GM13976 (cell line): ENCODE measurements at regions not wholly inside any gene's neighbourhood (a gene's known extent, or its start where the extent isn't known, plus 50 kb on each side); places are given as distances from the start of the nearest gene placed in this dataset.

Experiments
- DNase-seq: peaks from one replicate; pipeline ENCODE4 v3.0.0; 2012; ENCODE audit warnings: low spot score
- CTCF ChIP-seq: IDR thresholded peaks from 2 replicates; pipeline ENCODE4 v1.5.1; 2012; ENCODE audit warnings: borderline replicate concordance, mild to moderate bottlenecking; ENCODE audit not compliant: insufficient read depth; ENCODE audit errors: extremely low read depth, missing control alignments, control extremely low read depth
- in situ Hi-C: fragments of 300-500 bp; cut with MboI; formaldehyde crosslinking; loops from one replicate; pipeline ENCODE4 v1.12.0; 2022; ENCODE audit warnings: low sequenced_read_pairs, mixed read lengths, inconsistent platforms; ENCODE audit not compliant: unreplicated experiment

DNA sequence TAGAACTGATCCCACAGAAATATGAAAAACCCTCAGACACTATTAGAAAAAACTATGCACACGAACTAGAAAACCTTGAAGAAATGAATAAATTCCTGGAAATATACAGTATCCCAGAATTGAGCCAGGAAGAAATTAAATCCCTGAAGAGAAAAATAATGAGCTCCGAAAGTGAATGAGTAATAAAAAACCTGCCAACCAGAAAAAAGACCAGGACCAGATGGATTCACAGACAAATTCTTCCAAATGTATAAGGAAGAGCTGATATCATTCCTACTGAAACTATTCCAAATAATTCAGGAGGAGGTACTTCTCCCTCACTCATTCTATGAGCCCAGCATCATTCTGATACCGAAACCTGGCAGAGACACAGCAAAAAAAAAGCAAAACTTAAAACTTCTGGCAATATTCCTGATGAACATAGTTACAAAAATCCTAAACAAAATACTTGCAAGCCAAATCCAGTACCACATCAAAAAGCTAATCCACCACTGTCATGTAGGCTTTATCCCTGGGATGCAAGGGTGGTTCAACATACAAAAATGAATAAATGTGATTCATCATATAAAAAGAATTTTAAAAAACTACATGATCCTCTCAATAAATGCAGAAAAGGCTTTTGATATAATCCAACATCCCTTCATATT, 1397.6 kb upstream of the DDX18 start:
- DNase-seq: no peak
- no peak for TF ChIP-seq CTCF
- in situ Hi-C loops: no loop called here

DNA sequence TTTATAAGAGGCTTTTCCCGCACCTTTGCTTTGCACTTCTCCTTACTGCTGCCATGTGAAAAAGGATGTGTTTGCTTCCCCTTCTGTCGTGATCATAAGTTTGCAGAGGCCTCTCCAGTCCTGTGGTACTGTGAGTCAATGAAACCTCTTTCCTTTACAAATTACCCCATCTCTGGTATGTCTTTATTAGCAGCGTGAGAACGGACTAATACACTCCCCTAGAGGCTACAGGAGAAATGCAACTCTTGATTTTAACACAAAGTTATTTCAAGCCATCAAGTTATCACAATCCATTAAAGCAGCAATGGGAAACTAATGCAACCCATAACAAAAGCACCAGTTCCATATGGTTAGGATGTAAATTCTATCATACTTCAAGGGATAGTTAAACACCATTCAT, 1378.8 kb upstream of the DDX18 start:
- in situ Hi-C loops: no loop called here
- no peak for DNase-seq
- no peak for TF ChIP-seq CTCF

DNA sequence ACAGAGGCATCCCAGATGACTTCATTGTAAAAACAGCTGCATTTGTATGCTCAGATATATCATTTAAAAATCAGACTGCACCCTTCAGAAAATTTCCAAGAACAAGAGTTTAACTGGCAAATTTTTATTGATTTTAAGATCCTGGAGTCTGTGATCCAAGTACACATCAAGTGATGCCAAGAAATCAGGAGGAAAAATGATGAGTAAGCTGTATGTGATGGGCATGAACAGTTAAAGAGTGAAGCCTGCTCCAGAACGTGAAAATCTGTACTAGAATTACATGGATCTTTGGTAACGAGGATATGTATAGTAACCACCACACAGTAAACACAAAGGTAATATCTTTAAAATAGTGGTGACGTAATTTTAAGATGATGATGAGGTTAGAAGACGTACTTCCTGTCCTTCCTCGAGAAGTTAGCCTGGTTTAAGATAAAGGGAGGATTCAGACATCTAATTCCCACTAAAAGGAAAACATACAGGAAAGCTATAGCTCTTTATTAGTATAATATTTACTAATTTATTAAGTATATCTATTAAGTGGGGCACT, 1374.3 kb upstream of the DDX18 start:
- no peak for TF ChIP-seq CTCF
- DNase-seq: no peak
- in situ Hi-C loops: no loop called here

GRCh38 chr2:116442418-116442817, 1372.1 kb upstream of the DDX18 start:
- DNase-seq: no peak
- TF ChIP-seq CTCF: no peak
- in situ Hi-C loops: no loop called here

DNA sequence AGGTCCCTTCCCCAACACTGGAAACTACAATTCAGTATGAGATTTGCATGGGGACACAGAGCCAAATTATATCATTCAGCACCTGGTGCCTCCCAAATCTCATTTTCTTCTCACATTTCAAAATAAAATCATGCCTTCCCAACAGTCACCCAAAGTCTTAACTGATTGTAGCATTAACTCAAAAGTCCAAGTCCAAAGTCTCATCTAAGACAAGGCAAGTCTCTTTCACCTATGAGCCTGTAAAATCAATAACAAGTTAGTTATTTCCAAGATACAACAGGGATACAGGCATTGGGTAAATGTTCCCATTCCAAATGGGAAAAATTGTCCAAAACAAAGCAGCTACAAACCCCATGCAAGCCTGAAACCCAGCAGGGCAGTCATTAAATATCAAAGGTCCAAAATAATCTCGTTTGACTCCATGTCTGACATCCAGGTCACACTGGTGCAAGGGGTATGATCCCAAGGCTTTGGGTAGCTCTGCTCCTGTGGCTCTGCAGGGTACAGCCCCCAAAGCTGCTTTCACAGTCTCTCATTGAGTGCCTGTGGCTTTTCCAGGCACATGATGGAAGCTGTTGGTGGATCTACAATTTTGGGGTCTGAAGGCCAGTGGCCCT, 1370.1 kb upstream of the DDX18 start:
- DNase-seq: no peak
- no peak for TF ChIP-seq CTCF
- in situ Hi-C loops: no loop called here

DNA sequence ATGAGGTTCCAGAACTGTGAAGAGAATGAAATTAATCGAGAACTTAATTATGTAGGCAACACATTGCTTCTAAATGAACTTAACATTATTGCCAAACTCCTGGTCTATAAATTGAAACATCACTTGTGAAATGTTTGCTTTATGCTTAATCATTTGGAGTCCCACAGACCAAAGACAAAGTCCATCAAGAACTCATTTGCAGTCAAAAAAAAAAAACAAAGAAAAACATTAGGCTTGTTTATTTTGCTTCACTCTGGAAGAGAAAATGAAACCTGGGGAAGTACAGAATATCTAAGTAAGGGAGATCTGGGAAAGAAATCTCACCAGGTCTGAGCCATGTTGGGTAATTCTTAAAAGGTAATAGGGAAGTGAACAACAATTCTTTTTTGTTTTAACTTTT, 1363.5 kb upstream of the DDX18 start:
- DNase-seq: no peak
- in situ Hi-C loops: no loop called here
- no peak for TF ChIP-seq CTCF
